Nephron progenitor cell (in vitro differentiated cells): ENCODE measurements at regions not wholly inside any gene's neighbourhood (a gene's known extent, or its start where the extent isn't known, plus 50 kb on each side); places are given as distances from the start of the nearest gene placed in this dataset.

Experiments used
- DNase-seq: peaks from one replicate; pipeline ENCODE4 v3.0.0; 2021
- H3K27ac Mint-ChIP-seq: 2 replicates; pipeline ENCODE4 v1.8.0; 2021; ENCODE audit warnings: mild to moderate bottlenecking, moderate library complexity, mixed read lengths
- H3K27me3 Mint-ChIP-seq: 2 replicates; pipeline ENCODE4 v1.8.0; 2021; ENCODE audit warnings: mild to moderate bottlenecking, low read depth, mixed read lengths; ENCODE audit not compliant: poor library complexity
- H3K36me3 Mint-ChIP-seq: 2 replicates; pipeline ENCODE4 v1.8.0; 2021; ENCODE audit warnings: low read depth, mixed read lengths
- H3K4me1 Mint-ChIP-seq: 2 replicates; pipeline ENCODE4 v1.8.0; 2021; ENCODE audit warnings: mixed read lengths
- H3K4me3 Mint-ChIP-seq: 2 replicates; pipeline ENCODE4 v1.8.0; 2021; ENCODE audit warnings: mild to moderate bottlenecking, moderate library complexity, mixed read lengths
- H3K9me3 Mint-ChIP-seq: 2 replicates; pipeline ENCODE4 v1.8.0; 2021; ENCODE audit warnings: mild to moderate bottlenecking, moderate library complexity, mixed read lengths
- TF ChIP-seq, protein P1 (sequence below): fragments of 200-600 bp; sonication (generic); IDR thresholded peaks from 2 replicates; pipeline ENCODE4 v1.5.0; 2021; ENCODE audit warnings: antibody characterized with exemption

DNA sequence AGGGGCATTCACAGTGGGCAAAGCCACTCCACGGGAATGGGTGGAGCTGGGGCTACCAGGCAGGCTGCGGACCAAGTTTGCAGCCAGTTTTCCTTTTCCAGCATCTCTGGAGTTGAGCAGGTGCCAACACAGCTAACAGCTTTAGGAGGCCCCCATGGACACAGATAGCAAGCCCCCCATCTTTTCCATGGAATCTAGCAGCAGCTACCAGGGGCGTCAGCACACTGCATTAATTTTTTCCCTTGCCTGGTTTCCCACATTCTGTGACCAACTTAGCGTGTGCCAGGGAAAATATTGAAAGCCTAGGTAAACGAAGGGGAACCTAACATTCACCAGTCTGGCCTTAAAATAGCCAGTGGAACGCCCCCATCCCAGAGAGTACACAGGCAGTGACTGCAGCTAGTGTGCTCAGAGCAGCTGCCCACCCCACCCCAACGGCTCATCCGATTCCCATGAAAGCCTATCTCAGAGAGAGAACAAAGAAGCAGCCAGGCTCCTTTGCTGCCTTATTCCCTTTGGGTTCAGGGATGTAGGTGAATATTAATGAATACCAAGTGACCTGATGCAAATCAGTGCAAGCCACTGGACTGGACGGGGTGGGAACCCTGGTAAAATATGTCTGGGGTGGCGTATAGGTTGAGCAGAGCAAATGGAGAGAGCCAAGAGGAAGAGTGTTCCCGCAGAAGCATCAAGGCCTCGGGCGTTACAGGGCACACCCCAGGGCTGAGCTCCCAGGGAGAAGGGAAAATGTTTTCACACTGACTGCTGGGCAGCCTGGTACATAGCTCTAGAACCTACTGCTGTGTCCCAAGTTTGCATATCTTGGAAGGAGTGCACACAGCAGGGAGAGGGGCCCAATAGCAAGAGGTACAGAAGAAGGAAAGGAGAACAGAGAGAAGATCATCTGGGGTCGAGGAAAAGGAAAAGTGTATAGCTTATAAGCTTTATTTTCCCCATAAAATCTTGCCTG lies 73.9 kb upstream of the SOX9 start:
- no peaks in the 10 kb centered on the region for H3K36me3 Mint-ChIP-seq
- TF ChIP-seq, protein P1, sequence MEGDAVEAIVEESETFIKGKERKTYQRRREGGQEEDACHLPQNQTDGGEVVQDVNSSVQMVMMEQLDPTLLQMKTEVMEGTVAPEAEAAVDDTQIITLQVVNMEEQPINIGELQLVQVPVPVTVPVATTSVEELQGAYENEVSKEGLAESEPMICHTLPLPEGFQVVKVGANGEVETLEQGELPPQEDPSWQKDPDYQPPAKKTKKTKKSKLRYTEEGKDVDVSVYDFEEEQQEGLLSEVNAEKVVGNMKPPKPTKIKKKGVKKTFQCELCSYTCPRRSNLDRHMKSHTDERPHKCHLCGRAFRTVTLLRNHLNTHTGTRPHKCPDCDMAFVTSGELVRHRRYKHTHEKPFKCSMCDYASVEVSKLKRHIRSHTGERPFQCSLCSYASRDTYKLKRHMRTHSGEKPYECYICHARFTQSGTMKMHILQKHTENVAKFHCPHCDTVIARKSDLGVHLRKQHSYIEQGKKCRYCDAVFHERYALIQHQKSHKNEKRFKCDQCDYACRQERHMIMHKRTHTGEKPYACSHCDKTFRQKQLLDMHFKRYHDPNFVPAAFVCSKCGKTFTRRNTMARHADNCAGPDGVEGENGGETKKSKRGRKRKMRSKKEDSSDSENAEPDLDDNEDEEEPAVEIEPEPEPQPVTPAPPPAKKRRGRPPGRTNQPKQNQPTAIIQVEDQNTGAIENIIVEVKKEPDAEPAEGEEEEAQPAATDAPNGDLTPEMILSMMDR, result no peak
- peaks cover 4% of the 10 kb centered on the region for H3K4me1 Mint-ChIP-seq
- H3K9me3 Mint-ChIP-seq, result no peaks in the 10 kb centered on the region
- DNase-seq, result no peak
- H3K4me3 Mint-ChIP-seq, result no peak overlapping the region
- H3K27me3 Mint-ChIP-seq, result peaks cover 6% of the 10 kb centered on the region
- peak overlapping the region; percentile 60 for H3K27ac Mint-ChIP-seq

DNA sequence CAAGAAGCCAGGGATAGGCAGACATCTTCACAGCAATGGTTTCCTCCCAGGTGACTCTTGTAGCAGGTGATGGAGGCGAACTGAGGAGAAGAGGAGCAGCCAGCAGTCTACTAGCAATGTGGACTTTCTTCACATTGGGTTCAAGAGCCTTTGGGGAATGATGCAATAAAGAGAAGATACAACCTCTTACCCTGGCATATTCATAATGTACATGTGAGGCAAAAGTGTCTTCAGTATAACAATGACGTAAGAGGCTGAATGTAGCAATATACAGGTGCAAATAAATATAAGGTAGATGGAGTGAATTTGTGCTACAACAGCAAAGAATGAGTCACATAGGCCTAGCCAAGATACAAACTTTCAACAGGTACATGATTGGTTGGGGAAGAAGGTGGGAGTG lies 70.9 kb upstream of the SOX9 start:
- TF ChIP-seq, protein P1, result no peak
- H3K4me3 Mint-ChIP-seq, result no peak overlapping the region
- peaks cover 20% of the 10 kb centered on the region for H3K4me1 Mint-ChIP-seq
- no peaks in the 10 kb centered on the region for H3K36me3 Mint-ChIP-seq
- no peaks in the 10 kb centered on the region for H3K9me3 Mint-ChIP-seq
- DNase-seq, result no peak
- H3K27ac Mint-ChIP-seq, result no peak overlapping the region
- peaks cover 10% of the 10 kb centered on the region for H3K27me3 Mint-ChIP-seq

DNA sequence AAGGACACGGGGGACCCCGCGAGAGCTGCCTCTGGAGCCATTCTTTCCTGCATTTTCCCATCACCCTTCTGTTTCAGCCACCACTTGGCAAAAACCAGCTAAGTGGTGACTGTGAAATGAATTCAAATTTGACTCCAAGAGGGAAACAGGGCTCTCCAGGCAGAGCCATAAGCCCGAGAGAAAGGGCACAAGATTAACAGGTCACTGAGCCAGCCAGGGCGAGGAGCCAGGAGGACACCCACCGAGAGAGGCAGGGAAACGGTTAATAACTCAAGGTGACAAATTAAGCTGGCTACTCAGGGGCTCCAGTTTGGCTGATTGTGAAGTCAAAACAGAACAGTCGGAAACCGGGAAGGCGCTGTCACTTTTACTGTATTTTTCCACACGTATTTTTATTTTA lies 67.8 kb upstream of the SOX9 start:
- Mint-ChIP-seq H3K27ac (peak overlapping the region; percentile 70), H3K4me3 (no peak overlapping the region), H3K27me3 (peaks cover 22% of the 10 kb centered on the region), H3K9me3 (no peaks in the 10 kb centered on the region), H3K4me1 (peaks cover 16% of the 10 kb centered on the region), H3K36me3 (no peaks in the 10 kb centered on the region)
- no peak for DNase-seq
- TF ChIP-seq, protein P1, result no peak

DNA sequence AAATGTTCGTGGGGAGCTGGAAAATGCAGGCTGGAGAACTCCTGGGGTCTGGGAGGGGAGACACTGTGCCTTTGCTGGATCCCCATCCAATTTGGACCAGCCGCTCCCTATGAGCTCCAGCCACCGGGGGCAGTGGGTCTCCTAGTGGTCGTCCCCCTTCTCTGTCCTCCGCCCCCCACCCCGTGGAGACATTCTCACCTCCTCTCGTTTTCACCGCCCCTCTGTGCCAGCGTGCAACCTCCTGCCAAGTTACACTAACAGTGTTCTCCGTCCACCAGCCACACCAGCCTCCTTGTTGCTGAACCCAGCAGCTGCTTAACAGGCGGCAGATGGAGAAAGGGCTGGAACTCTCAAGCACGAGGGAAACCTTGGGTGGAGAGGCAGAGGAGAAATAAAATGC lies 67.4 kb upstream of the SOX9 start:
- peak; percentile 9 for DNase-seq
- Mint-ChIP-seq H3K9me3 (no peaks in the 10 kb centered on the region), H3K27ac (no peak overlapping the region), H3K4me3 (peak overlapping the region; percentile 19), H3K4me1 (peaks cover 16% of the 10 kb centered on the region), H3K36me3 (no peaks in the 10 kb centered on the region), H3K27me3 (peaks cover 23% of the 10 kb centered on the region)
- TF ChIP-seq, protein P1, result no peak

DNA sequence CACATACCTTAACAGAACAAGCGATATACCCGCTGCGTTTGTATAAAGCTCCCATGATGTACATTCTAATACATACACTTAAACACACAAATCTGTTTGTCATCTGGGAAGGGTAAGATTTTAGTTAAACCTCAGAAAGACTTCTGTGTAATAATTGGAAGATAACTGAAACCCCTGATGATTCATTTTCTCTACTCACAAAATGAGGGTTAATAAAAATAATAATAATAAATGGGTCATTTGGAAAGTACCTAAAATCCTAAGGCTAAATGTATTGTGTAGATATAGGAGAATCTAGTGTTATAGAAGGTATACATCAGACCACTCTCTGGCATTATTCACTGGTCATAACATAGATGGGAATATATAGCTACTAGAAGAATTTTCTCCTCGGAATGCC lies 64.7 kb upstream of the SOX9 start:
- no peak overlapping the region for H3K27ac Mint-ChIP-seq

More for the DNA sequence above, 64.7 kb upstream of the SOX9 start:
- DNase-seq, result no peak
- Mint-ChIP-seq H3K4me3 (no peak overlapping the region), H3K27me3 (peaks cover 17% of the 10 kb centered on the region), H3K4me1 (peaks cover 16% of the 10 kb centered on the region), H3K36me3 (no peaks in the 10 kb centered on the region), H3K9me3 (no peaks in the 10 kb centered on the region)
- TF ChIP-seq, protein P1, result no peak
